ENCODE measurements at regions not wholly inside any gene's neighbourhood (a gene's known extent, or its start where the extent isn't known, plus 50 kb on each side); places are given as distances from the start of the nearest gene placed in this dataset.

GRCh38 chr6:109304284-109305015, 77.8 kb downstream of the CD164 start (continued):
- TF ChIP-seq BRD9 (IDR thresholded peaks at IDR 0.05; ENCODE audit: low read depth, partially characterized antibody) (peak; percentile 93), RUNX1 (IDR thresholded peaks at IDR 0.05; ENCODE audit: low read depth) (peak; percentile 99), ZNF12 (CRISPR knock-in tag; IDR thresholded peaks at IDR 0.05) (0 out of 2 replicates have a peak, but pooled peaks have one; percentile 43), ZNF395 (CRISPR knock-in tag; IDR thresholded peaks at IDR 0.05) (peak; percentile 95), ZC3H11A (IDR thresholded peaks at IDR 0.05; ENCODE audit: low read depth, low read length) (no peak), CHCHD3 (CRISPR knock-in tag; IDR thresholded peaks at IDR 0.05) (0 out of 2 replicates have a peak, but pooled peaks have one; percentile 40), ZNF695 (CRISPR knock-in tag; IDR thresholded peaks at IDR 0.05) (no peak), SMAD4 (CRISPR knock-in tag; conservative IDR thresholded peaks at IDR 0.05) (peak; percentile 96), ERF (CRISPR knock-in tag; IDR thresholded peaks at IDR 0.05) (no peak; the same call in 1 of the 2 replicates), HNRNPLL (IDR thresholded peaks at IDR 0.05; ENCODE audit: low read depth, low read length, poor library complexity, severe bottlenecking) (no peak), MGA (IDR thresholded peaks at IDR 0.05) (no peak), ZNF140 (CRISPR knock-in tag; IDR thresholded peaks at IDR 0.05) (no peak), ESRRB (CRISPR knock-in tag; IDR thresholded peaks at IDR 0.05; ENCODE audit: borderline replicate concordance) (no peak), TCF15 (CRISPR knock-in tag; IDR thresholded peaks at IDR 0.05) (no peak)

All from K562 (cell line).